Stimulated activated CD8-positive, alpha-beta memory T cell treated with anti-CD3 and anti-CD28 coated beads, Interleukin-4, amount 100 ng/mL, for 48 hours (primary cell): ENCODE measurements at regions not wholly inside any gene's neighbourhood (a gene's known extent, or its start where the extent isn't known, plus 50 kb on each side); places are given as distances from the start of the nearest gene placed in this dataset.

Experiments
- DNase-seq: peaks from one replicate; pipeline ENCODE4 v3.0.0-alpha.2; 2020

DNA sequence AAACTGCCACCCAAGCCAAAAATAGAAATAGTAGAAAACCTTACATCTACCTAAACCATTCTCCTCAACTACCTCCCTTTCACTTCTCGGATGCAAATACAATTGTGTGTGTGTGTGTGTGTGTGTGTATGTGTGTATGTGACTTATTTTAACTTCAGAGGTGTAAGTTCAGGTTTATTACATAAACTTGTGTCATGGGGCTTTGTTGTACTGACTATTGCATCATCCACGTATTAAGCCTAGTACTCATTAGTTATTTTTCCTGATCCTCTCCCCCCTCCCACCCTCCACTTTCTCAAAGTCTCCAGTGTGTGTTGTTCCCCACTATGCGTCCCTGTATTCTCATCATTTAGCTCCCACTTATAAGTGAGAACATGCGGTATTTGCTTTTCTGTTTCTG is 592.5 kb upstream of the ATP2B1 start:
- DNase-seq: no peak

- DNase-seq: no peak
Observed at GRCh38 chr12:90299666-90300065, 591.0 kb upstream of the ATP2B1 start.

GRCh38 chr12:90299121-90299520 is 590.5 kb upstream of the ATP2B1 start:
- no peak for DNase-seq

GRCh38 chr12:90298289-90298948 is 589.8 kb upstream of the ATP2B1 start:
- DNase-seq: no peak

GRCh38 chr12:90295858-90296257 is 587.2 kb upstream of the ATP2B1 start:
- no peak for DNase-seq

DNA sequence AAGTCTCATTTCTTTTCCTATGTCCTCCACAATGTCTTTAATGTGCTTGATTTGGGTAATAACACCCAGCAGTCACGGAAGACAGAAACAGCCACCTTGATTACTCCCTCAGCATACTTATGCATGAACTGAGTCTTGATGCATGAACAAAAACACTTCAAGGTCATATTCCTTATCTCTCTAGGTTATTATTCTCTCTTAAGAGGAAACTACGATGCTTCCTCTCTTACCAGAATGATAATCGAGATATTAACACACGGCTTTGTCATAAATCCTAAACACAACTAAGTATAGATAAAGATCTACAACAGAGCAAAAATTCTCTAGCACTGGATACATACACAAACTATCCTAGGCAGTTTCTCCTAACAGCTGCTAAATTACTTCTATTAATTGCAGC is 583.5 kb upstream of the ATP2B1 start:
- no peak for DNase-seq

DNA sequence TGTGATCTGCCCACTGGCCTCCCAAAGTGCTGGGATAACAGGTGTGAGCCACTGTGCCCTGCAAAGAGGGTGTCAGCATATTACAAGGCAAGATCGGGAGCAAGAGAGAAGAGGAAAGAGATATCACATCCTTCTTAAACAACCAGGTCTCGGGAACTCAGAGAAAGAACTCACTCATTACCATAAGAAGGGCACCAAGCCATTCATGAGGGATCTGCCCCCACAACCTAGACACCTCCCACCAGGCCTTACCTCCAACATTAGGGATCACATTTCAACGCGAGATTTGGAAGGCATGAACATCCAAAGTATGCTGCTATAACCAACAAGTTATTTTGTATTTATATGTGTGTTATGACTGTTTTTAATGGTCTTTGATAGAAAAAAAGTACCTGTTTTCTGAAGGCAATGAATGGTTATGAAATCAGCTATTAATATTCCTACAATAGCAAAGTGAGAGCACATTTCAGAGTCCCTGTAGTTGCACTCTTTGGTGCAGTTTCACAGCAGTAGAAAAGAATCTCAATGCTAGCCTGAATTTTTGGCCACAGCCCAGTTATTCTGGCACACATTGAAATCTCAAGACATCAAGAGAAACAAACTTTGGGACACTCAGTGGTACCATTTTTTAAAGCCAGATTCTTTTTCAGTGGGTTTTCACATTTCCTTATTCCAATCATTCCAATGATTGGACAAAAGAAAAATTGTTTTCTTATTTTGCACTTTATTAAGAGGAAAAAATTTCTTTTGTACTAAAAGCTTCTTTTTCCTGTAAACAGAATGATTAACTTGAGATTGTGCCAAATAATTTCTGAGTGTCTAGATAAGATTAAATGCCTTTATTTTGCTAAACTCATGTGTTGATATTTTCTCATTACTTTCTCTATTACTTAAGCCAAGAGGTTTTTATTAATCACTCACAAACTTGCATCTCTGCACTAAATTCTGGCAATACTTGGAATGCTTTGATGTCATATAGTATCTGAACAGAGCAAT is 582.6 kb upstream of the ATP2B1 start:
- no peak for DNase-seq

DNA sequence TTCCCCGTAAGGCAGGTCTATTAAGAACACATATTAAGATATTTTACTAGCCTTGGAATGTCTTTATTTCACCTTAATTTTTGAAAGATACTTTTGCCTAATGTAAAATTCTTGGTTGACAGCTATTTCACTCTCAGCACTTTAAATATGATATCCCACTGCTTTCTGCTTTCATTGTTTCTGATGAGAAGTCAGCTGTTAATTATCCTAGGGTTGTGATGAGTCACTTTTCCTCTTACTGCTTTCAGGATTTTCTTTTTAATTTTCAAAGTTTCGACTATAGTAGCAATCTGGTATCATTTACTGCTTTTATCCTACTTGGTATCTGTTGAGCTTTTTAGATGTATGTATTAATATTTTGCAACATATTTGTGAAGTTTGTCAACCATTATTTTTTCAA is 578.9 kb upstream of the ATP2B1 start:
- DNase-seq: no peak

DNA sequence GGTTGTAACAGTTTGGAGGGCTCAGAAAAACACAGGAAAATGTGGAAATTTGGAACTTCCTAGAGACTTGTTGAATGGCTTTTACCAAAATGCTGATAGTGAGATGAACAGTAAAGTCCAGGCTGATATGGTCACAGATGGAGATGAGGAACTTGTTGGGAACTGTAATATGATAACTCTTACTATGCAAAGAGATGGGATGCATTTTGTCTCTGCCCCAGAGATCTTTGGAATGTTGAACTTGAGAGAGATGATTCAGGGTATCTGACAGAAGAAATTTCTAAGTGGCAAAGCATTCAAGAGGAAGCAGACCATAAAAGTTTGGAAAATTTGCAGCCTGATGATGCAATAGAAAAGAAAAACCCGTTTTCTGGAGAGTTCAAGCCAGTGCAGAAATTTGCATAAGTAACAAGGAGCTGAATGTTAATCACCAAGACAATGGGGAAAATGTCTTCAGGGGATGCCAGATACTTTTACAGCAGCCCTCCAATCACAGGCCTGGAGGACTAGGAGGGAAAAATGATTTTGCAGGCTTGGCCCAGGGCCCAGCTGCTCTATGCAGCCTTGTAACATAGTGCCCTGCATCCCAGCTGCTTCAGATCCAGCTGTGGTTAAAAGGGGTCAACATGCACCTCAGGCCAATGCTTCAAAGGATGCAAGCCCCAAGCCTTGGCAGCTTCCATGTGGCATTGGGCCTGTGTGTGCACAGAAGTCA is 572.7 kb upstream of the ATP2B1 start:
- no peak for DNase-seq

GRCh38 chr12:90280564-90281058 is 572.0 kb upstream of the ATP2B1 start:
- DNase-seq: peak; percentile 28

GRCh38 chr12:90280033-90280432 is 571.4 kb upstream of the ATP2B1 start:
- no peak for DNase-seq

- no peak for DNase-seq
Observed at GRCh38 chr12:90275088-90275487, 566.5 kb upstream of the ATP2B1 start.

DNA sequence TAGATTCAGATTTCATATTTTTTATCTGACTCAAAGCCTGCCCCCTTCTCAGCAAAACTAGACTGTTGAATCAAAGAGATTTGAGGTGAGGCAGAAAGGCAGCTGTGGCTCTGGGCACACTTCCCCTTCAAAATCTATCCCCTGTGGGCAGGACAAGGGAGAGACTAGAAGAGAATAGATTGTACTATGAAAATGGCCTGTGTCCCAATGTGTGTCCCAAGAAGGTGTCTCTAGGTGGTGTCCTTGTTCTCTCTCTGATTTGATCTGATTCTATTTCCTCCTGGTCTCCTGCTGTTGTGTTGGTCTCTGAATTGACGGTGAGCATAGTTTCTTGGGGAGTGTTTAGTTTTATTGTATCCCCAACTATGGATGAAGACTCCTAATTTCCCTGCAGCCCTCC is 565.8 kb upstream of the ATP2B1 start:
- DNase-seq: no peak

GRCh38 chr12:90268574-90268973 is 559.9 kb upstream of the ATP2B1 start:
- no peak for DNase-seq

DNA sequence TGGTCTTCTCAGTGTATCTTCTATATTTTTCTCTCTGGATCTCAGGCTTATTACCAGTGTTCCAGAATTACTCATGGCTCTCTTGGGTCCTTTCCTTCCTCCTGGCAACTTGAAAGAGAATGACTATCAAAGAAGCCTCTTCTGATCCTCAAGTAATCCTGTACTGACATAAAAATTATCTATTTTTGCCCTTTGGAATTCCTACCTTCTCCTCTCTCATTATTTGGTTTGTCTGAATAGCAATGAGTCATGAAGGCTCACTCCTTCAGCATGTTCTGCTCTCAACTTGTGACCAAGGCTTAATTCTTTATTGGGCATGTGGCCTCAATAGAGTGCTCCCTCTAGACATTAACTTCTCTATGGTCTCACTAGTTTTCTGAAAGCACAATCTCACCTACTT is 553.6 kb upstream of the ATP2B1 start:
- DNase-seq: no peak

- DNase-seq: no peak
Observed at GRCh38 chr12:90261283-90261682, 552.6 kb upstream of the ATP2B1 start.

- no peak for DNase-seq
Observed at GRCh38 chr12:90260136-90260535, 551.5 kb upstream of the ATP2B1 start.

- DNase-seq: no peak
Observed at GRCh38 chr12:90257927-90258624, 549.4 kb upstream of the ATP2B1 start.

GRCh38 chr12:90254796-90255195 is 546.2 kb upstream of the ATP2B1 start:
- no peak for DNase-seq

GRCh38 chr12:90253674-90254181 is 545.1 kb upstream of the ATP2B1 start:
- peak; percentile 55 for DNase-seq

DNA sequence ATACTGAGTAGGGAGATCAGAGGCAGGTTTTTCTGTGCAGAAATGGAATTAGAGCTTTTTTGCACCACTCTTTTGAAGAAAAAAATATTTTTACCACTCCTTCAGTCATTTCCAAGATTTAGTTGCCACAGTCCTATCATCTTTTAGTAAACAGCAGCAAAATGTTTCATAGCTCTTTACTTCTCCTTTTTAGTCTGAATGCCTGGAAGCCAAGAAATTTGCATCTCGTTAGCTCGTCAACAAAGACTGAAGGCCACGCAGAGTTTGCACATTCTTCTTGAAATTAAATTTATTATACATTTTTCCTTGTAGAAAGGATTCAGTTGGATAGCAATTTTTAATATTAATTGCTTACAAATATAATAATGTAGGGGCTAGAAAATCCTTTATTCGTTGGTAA is 544.5 kb upstream of the ATP2B1 start:
- DNase-seq: no peak

DNA sequence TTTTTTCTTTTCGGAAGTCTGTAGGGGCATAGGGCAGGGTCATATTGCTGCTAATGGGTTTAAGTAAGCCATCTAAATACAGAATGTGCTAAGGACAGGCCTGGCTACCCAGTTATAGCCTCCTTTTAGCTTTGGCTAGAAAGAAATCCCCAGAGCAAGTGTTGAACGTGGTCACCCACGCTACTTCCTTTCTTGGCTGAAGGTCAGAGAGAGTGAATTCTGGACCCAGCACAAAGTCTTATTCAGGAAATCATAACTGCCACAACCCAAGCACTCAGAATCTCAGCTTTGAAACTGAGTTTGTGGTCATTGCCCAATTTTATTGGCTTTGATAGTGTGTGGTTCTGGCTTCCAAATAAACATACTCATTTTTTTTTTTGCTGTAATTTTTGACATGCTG is 542.1 kb upstream of the ATP2B1 start:
- DNase-seq: no peak

DNA sequence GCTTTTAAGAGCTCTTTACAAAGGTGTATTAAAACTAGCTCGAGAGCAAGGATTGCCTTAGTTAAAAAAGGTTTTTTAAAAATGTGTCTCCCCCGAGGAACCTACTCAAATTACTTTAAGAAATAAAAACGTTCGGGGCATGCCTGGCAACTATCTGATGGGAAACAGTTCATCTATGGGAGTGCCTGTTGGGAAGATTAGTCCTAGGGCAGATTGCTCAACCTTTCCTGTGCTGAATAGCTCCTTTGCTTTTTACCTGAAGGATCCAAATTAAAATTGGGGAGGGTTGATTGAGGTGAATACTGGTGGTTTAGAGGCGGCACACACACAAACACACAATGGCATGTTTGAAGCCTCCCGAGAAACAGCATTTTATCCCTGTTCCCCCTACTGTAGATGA is 541.4 kb upstream of the ATP2B1 start:
- no peak for DNase-seq
